ENCODE measurements at regions not wholly inside any gene's neighbourhood (a gene's known extent, or its start where the extent isn't known, plus 50 kb on each side); places are given as distances from the start of the nearest gene placed in this dataset.

GRCh38 chr1:4422504-4423289, 231.7 kb upstream of the AJAP1 start:
- DNase-seq (ENCODE audit: low read depth, low spot score), result no peak

GRCh38 chr1:4424254-4424653, 230.2 kb upstream of the AJAP1 start:
- DNase-seq (ENCODE audit: low read depth, low spot score), result no peak

DNA sequence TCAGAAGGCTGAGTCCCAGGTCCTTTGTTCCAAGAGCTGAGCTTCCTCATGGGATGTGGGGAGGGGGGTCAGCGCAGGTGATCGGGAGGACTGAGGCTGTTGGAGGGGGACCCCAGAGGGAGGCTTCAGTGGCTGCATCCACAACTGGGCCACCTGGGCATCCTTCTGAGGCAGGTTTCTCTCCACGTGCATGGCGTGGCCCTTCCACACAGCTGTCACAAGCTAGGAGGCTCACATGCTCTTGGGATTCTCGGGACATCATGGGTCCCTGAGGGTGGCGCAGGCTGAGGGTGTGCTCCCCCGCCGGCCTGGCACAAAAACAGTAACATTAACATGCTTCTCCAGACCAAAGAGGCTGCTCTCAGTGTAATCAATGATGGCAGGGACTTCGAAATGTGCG, 229.6 kb upstream of the AJAP1 start:
- no peak for DNase-seq (ENCODE audit: low read depth, low spot score)

GRCh38 chr1:4425892-4426291, 228.5 kb upstream of the AJAP1 start:
- no peak for DNase-seq (ENCODE audit: low read depth, low spot score)

GRCh38 chr1:4428711-4429110, 225.7 kb upstream of the AJAP1 start:
- DNase-seq (ENCODE audit: low read depth, low spot score), result no peak

- DNase-seq (ENCODE audit: low read depth, low spot score), result no peak
Measured at GRCh38 chr1:4430406-4431365, 223.7 kb upstream of the AJAP1 start.

- no peak for DNase-seq (ENCODE audit: low read depth, low spot score)
Measured at GRCh38 chr1:4431491-4431890, 222.9 kb upstream of the AJAP1 start.

DNA sequence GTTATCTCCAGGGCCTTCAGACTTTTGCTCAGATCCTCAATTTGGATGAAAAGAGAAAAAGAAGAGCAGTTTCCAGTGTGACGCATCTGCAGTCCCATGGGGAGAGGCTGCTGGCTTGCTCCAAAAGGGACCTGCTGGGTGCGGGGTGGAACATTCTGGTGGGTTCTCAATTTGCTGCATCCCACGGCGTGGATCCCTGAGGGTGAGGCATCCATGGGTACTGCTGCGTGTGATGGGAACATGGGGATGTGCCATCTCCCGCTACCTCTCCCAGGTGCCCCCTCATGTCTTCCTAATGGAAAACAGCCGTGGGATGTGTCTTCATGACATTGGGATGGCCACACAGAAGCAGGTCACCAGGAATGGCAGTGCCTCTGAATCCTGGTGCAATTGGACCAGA, 221.3 kb upstream of the AJAP1 start:
- DNase-seq (ENCODE audit: low read depth, low spot score), result no peak

- DNase-seq (ENCODE audit: low read depth, low spot score), result no peak
Measured at GRCh38 chr1:4444086-4444485, 210.3 kb upstream of the AJAP1 start.

DNA sequence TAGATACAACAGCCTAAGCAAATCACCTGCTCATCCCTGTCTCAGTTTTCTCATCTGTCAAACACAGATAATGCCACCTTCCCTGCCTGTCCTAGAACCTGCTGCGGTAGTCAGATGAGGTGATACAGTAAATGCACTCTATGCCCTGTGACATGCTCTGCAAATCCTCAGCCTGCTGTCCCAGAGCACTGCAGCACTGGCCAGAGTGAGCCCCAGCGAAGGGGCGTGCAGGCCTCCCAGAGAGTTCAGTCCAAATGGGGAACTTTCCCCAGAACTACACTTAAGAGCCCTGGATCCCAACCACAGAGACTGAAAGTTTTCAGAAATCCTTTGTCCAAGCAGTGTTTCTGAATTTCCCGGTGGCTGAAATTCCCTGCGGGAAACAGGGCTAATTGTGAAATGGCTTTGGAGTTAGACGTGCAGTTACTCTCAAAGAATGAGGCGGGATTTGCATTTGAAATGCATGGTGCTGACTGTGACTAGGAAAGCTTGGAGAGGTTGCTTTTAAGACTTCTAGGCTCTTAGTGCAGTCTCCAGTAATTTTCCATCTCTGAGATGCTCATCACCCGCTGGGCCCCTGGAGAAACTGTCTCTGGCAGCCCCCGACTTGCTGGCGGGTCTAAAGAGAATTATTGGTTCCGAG, 206.5 kb upstream of the AJAP1 start:
- no peak for DNase-seq (ENCODE audit: low read depth, low spot score)

DNA sequence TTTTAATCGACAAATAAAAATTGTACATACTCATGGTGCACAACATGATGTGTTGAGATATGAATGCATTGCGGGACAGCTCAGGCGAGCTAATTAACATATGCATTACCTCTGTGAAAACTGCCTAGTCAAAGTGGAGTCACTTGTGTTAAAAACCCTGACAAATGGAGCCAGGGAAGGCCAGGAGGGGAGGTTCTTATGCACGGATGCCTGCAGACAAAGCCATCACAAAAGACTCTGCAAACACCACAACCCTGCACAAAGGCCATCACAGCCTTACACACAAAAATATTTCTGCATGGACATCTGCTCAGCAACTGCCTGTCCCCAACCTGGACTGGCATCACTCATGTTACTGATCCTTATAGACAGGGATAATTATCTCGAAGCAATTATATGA, 204.4 kb upstream of the AJAP1 start:
- no peak for DNase-seq (ENCODE audit: low read depth, low spot score)

- DNase-seq (ENCODE audit: low read depth, low spot score), result no peak
Measured at GRCh38 chr1:4452701-4453100, 201.7 kb upstream of the AJAP1 start.

DNA sequence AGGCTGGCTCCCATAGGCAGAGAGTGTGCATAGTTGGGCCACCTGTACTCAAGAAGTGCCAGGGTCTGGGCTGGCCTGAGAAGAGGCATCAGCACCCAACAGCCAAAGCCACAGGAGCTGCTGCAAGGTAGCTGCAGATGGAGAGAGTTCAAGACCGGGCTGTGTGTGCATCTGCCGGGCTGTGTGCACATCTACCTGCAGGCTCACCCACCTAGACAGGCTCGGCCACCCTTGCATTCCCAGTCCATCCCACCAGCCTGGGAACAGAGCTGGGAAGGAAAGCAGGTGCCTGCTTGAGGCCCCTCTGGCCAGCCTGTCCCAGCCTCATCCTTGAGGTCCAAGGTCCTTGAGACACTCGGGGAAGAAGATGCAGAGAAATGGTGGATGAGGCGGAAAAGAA, 194.4 kb upstream of the AJAP1 start:
- DNase-seq (ENCODE audit: low read depth, low spot score), result no peak

- no peak for DNase-seq (ENCODE audit: low read depth, low spot score)
Measured at GRCh38 chr1:4460651-4461050, 193.8 kb upstream of the AJAP1 start.

GRCh38 chr1:4461726-4462290, 192.6 kb upstream of the AJAP1 start:
- no peak for DNase-seq (ENCODE audit: low read depth, low spot score)

- DNase-seq (ENCODE audit: low read depth, low spot score), result no peak
Measured at GRCh38 chr1:4462831-4463484, 191.5 kb upstream of the AJAP1 start.

DNA sequence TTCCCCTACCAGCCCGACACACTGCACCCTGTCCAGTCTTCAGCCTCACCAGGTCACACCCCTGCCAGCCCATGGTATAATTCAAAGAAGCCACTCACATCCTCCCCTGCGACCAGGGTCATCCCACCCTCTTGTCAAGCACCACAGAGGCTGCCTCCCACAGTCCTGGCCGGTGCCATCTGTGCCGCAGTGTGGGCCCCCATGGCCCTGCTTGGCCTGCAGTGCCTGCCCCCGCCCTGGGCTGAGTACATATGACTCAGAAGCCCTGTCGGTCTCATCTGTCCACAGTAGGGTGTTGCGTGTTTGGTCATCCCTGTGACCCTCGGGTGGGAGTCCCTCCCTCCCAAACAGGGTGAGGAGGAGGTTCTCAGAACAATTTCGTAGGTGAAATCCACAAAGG, 190.8 kb upstream of the AJAP1 start:
- no peak for DNase-seq (ENCODE audit: low read depth, low spot score)

DNA sequence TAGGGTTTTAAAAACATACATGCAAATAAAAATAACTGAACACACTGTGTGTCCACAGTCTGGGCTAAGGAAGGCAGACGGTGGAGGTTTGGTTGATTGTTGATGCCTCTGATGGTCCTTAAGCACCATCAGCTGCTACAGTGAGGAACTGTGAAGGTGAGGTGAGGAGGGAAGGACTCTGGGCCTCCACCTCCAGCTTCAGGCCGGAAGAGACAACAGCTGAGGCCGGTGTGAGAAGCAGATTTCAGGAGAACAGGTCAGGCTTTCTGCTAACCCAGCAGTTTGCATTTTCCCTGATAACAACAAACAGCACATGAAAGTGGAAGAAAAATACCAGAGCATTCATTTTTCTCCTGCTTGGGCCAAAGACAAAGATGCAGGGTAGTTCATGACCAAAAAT, 189.9 kb upstream of the AJAP1 start:
- DNase-seq (ENCODE audit: low read depth, low spot score), result no peak

GRCh38 chr1:4467241-4467640, 187.2 kb upstream of the AJAP1 start:
- no peak for DNase-seq (ENCODE audit: low read depth, low spot score)

- DNase-seq (ENCODE audit: low read depth, low spot score), result no peak
Measured at GRCh38 chr1:4468386-4468785, 186.0 kb upstream of the AJAP1 start.

DNA sequence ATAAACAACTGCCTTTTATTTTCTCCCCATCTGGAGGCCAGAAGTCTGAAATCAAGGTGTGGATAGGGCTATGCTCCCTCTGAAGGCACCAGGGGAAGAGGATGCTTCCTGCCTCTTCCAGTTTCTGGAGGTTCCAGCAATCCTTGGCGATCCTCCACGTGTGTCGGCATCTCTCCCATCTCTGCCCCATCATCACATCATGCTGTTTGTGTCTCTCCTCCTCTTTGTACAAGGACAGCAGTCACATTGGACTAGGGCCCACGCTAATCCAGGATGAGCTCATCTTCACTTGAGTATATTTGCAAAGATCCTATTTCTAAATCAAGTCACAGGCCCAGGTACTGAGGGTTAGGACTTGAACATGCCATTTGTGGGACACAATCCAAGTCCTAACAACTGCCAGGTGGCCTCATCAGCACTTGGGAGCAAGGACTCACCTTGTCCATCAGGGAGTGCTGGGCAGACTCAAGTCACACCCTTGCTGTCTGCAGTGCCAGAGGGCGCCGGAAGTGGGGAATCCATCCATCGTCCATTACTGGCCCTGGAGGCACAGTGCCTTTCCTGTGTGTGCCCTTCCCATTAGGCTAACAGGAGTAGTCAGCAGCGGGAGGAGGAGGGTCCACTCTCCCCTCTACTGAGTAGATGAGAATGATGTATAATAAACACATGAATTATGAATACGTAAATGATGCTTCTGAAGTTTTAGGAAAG, 185.4 kb upstream of the AJAP1 start:
- DNase-seq (ENCODE audit: low read depth, low spot score), result no peak

Measured in activated naive CD8-positive, alpha-beta T cell treated with anti-CD3 and anti-CD28 coated beads, Interleukin-2, amount 50 U/mL, for 16 hours (primary cell).